ENCODE measurements at regions not wholly inside any gene's neighbourhood (a gene's known extent, or its start where the extent isn't known, plus 50 kb on each side); places are given as distances from the start of the nearest gene placed in this dataset.
"Not testable (repeated sequence)": the region's sequence is repeated elsewhere in the genome, so short reads cannot be mapped to it uniquely, and the experiment has no call there.

DNA sequence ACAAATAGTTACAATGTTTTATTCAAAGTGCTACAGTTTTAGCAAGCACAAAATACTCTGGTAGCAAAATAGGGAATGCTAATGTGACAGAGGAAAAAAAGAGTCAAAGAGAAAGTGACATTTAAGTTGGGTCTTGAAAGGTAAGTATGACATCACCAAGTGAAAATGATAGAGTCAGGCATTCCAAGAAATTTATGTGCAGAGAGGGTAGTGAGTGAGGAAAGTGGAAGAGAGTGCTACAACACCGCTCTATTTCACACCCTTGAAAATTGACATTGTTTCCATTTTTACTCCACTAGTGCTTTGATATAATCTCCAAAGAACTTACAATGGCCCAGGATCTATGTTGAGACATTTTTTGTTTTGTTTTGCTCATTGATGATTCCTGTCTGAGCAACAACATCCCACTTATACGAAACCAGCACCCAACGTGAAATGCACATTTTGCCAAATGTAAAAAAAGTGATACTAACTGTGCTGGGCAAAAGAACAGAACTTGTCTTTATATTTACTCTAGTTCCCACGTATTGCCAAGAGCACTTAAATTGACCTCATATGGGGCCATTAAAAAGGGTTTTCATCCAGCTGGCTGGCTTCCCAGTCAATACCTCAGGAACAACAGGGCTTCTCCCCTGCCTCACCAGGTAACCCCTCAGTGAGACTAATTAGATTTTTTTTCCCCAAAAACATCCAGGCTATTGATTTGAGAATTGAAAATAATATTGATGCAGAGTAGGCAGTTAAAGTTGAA is 206.3 kb upstream of the NR5A2 start:
- no peak for DNase-seq

DNA sequence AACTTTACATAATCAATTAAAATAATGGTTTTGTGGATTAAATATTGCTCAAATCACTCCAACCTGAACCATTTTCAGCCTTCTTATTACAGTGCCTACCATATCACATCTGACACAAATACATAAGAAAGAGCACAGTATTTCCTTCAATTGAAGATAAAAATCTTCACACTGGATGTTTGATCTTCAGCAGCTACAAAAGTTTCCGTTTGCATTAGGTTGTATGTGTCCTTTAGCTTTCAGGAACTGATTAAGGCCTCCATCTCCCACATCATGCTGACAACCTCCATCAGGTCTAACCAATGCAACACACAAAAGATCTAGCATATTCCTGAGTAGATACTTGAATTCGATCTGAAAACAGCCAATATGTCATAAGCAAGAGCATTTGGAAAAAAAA is 195.1 kb upstream of the NR5A2 start:
- no peak for DNase-seq

DNA sequence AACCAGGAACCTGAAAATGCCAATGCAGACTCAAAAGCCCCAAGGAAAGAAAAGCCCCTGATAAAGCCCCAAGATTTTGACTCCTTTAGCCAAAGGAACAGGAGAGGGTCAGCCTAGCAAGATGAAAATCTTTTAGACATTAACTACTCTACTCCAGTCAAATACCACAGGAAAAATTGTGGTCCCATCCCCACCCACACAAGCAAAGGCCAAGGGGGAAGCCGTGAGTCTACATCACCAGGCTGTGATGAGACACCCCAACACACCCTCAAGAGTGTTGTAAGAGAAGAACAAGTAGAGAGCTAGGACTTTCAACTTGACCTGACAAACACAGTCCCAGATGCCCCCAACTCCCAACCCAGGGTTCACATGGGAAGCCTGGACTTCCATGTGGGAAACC is 192.8 kb upstream of the NR5A2 start:
- DNase-seq, result no peak

DNA sequence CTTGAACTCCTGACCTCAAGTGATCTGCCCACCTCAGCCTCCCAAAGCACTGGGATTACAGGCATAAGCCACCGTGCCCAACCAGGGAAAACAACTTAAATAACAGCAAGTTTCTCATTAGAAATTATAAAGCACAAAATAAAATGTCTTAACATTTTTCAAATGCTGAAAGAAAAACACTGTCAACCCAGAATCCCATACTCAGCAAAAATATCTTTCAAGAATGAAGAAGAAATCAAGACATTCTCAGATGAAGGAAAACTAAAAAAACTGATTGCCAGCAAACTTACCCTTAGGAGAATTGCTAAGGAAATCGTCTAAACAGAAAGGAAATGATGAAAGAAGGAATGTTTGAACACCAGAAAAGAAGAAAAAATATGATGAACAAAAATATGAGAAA is 191.1 kb upstream of the NR5A2 start:
- DNase-seq, result no peak

DNA sequence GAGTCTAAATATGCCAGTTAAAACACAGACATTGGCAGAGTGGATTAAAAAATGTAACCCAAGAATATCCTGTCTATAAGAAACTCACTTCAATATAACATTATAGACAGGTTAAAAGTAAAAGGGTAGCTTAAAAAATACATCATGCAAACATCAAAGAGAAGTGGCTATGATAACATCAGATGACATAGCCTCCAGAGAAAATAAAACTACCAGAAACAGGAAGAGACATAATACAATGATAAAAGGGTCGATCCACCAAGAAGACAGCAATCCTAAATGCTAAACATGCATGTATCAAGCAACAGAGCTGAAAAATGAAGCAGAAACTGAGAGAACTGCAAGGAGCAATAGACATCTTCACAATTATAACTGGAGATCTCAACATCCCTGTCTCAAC is 190.2 kb upstream of the NR5A2 start:
- DNase-seq, result no peak

DNA sequence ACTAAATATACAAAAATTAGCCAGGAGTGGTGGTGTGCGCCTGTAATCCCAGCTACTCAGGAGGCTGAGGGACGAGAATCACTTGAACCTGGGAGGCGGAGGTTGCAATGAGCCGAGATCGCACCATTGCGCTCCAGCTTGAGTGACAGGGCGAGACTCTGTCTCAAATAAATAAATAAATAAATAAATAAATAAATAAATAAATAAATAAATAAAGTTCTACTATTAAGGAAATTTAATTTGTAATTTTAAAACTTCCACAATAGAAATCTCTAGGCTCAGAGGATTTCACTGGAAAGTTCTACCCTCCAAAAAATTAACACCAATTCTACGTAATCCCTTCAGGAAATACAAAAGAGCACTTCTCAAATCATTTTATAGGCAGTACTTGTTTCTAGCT is 187.9 kb upstream of the NR5A2 start:
- DNase-seq, result not testable (repeated sequence)

DNA sequence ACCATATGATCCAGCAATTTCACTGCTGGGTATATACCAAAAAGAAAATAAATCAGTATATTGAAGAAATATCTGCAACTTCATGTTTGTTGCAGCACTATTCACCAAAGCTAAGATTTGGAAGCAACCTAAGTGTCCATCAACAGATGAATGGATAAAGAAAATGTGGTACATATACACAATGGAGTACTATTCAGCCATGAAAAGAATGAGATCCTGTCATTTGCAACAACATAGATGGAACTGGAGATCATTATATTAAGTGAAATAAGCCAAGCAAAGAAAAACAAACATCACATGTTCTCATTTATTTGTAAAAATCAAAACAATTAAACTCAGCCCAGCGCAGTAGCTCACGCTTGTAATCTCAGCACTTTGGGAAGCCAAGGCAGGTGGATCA is 184.4 kb upstream of the NR5A2 start:
- DNase-seq, result not testable (repeated sequence)

DNA sequence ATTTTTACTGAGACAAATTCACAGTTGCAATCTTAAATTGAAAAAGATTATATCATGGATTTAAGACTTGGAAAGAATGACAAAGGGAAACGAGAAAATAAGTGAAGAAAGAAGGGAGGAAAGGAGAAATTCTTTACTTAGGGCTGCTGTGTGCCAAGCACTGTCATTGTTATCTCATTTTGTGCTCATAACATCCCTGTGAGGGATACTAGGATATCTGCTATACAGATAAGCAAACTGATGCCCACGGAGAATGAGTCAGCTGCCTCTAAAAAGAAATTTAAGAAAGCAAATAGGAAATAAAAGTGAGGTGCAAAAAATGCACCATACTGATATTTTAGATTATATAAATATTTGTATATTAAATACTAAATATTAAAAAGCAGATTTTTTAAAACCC is 183.6 kb upstream of the NR5A2 start:
- no peak for DNase-seq

DNA sequence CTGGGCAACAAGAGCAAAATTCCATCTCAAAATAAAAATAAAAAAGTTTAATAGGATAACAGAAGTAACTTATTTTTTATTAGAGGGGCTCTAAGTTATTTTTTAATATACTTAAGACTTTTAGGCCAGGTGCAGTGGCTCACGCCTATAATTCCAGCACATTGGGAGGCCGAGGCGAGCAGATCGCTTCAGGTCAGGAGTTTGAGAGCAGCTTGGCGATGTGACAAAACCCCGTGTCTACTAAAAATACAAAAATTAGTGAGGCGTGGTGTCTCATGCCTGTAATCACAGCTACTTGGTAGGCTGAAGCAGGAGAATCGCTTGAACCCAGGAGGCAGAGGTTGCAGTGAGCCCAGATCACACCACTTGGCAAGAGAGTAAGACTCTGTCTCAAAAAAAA is 180.5 kb upstream of the NR5A2 start:
- no peak for DNase-seq

DNA sequence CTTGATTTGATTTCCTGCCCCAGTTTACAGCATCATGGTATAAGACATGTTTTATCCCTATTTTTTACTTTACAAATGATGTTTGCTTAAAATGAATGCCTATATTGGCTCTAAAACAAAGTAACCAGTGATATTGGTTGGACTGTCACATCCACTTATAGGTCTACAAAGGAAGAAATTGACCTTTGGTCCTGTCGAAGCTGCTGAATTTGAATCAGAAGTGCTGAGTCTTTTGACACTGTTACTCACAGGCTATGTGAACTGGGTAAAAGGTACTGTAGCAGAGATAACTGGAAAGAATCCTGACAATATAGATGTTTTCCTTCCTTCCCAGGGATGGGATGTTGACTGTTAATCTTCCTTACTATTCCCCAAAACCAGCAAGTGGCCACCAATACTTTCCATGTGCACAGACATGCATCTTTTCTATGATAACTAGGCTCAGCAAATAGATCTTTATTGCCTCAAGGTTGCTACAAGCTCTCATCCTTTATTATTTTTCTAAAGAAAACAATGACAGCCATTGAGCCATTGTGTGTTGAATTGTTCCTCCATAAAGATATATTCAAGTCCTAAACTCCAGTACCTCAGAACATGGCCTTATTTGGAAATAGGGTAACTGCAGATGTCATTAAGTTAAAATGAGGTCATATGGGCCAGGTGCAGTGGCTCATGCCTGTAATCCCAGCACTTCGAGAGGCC is 175.9 kb upstream of the NR5A2 start:
- no peak for DNase-seq

DNA sequence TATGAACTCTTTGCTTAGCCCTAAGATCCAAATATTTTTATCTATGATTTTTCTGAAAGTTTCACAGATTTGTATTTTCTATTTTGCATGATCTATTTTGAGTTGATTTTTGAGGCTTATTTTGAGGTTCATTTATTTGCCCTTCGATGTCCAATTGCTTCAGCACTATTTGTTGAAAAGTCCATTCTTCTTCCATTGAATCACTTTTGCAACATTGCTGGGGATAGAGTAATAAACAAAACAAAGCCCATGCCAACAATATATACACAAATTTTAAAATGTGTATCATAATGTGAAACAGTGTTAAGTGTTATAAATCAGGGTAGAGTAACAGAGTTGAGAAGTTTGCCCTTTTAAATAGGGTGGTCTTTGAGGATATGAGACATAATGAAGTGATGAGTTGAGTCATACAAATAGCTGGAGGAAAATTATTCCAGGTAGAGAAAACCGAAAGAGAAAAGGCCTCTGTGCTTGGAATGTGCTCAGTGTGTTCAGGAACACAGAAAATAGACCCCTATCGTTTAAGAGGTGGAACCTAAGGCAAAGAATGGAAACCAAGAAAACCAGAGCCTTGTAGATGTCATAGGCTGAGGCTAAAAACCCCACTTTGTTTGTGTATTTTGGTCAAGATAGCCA is 172.7 kb upstream of the NR5A2 start:
- no peak for DNase-seq

DNA sequence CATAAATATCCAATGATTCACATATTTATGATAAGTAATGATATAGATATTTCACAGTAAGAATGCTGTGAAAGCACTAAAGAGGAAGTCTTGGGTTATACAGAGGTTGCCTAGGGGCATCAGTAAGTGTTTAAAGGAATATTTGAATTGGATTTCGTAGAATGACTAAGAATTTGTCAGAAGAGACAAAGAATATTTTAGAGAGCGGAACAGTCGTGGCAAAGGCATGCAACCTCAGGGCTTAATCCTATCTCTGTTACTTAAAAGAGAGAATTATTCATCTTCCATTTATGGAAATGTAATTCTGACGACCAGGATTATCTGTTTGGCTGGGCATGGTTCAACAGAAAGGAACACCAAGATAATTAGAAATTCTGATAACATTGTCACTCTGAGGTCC is 171.9 kb upstream of the NR5A2 start:
- no peak for DNase-seq

DNA sequence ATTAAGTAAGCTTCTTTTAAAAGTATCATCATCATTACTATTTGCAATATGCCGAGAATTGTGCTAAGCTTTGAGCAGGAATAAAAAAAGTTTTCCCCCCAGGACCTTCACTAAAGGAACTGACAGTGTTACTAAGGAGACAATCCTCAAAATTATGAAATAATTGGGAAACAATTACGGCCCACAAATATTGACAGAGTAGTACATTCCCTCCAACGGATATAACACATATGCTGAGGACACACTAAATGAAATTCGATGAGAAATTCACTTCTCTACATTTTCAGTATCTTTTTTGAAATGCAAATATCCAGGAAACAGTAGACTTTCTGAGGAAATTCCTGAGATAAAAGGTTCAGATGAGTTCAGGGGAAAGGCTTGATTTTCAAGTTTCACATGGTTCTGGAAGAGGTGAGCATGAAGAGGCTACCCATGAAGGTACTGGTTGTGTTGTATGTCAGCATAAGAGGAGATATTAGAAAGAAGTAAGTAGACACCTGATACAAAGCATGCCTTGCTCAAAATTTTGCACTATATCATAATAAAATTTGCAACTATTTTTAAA is 171.2 kb upstream of the NR5A2 start:
- no peak for DNase-seq

DNA sequence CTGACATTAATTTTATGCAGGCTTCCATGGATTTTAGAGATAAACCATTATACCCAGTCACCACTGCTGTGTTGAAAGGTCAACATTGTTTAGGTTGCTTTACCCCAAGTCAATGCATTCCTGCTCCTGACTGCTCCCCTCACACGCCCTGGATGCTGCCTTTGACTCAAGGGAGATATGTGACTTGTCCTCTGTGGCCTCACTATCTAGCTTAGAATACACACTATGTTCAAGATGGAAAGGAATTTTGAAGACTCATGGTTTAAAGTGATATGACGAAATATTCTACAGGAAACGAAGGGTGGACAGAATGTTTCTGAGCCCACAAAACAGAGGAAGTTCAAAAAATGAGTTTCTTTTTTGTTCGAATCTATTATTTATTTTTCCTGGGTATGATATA is 170.4 kb upstream of the NR5A2 start:
- DNase-seq, result no peak

DNA sequence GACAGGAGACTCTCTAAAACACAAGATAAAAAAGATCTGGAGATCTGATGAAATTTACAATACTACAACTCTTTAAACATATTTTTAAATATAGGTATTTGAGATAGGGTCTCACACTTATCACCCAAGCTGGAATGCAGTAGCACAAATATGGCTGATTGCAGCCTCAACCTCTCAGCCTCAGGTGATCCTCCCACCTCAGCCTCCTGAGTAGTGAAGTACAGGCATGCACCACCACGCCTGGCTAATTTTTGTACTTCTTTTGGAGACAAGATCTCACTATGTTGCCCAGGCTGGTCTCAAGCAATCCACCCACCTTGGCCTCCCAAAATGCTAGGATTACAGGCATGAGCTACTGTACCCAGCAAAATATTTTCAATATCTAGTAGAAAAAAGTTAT is 170.0 kb upstream of the NR5A2 start:
- DNase-seq, result no peak

DNA sequence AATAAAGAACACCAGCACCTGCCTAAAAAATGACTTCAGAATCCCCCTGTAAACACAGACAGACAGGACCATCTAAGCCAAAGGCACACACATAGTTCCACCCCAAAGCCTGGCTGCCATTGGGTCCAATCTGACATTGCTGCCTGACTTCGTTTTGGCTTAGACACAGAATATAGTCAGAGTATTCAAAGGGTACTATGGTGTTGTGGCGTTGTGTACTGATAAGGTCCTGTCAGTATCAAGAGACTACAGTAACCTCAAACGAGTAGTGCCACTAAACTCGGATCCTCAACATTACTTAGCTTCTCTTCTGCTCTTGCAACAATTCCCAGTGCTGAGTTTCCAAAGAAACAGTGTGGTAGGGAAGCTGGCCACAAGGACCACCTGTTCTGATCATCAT is 169.3 kb upstream of the NR5A2 start:
- no peak for DNase-seq

DNA sequence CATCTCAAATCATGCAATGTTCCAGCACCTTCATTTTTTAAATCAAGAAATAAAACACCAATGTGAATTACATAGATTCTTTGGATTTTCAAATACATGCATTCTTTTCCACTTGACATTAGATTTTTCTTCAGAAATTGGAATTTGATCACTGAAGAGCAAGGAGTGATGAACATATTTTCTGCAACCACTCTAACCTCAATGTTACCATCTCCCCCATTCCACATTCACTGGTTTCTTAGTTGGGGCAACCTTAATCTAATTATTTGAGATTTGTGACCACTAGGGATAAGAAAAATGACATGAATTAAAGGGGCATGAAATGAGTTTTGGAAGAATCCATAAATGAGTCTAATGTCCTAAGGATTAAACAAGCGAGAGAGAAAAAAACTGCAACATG is 168.7 kb upstream of the NR5A2 start:
- DNase-seq, result no peak

DNA sequence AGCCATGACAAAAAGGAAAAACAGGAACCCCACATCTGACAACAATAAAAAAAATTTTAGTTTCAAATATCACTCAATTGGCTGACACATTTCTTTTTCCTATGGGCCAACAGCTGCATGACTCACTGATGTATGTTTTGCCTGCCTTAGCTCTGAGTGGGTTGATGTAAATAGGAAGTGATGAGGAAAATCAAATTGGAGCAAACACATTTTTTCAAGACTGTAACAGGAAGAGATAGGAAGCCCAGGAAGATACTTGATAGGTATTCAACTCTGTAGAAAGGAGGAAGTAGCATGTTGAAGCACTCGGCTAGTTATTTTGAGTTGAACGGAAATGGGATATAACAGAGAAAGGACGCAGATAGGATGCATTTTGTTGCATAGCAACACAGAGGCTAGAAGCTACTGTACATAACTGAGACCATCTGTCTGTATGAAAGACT is 168.0 kb upstream of the NR5A2 start:
- DNase-seq, result no peak

DNA sequence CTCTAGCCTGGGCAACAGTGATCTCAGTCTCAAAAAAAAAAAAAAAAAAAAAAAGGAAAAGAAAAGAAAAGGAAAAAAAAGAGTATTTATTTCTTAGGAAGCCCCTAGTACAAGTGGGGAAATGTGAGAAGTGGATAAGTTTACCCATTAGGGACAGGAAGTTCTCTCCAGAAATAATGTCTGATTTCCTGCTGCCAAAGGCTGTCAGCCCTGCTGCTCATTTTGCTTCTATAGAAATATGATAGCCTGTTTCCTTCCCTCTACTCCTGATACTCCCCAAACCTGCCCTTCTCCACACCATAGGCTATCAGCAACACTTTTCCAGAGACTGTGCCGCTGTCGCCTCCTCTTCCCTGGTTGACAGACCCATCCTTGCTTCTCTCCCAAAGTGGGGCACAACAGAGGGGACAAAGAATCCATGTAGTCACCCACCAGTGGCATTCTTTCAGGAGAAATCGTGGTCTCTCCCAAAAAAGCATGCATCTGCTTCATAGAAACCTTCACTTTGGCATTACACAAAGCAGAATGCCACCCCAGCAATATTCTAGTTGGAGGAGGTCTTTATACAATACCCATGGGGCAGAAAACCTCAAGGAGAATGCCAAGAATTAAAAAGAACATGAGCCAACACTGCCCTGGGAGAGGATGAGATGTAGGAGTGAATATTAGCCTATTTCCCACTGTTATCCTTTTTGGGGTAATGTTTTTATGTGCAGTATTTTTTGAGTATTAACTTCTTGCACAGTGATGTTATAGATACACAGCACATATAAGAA is 166.3 kb upstream of the NR5A2 start:
- no peak for DNase-seq

DNA sequence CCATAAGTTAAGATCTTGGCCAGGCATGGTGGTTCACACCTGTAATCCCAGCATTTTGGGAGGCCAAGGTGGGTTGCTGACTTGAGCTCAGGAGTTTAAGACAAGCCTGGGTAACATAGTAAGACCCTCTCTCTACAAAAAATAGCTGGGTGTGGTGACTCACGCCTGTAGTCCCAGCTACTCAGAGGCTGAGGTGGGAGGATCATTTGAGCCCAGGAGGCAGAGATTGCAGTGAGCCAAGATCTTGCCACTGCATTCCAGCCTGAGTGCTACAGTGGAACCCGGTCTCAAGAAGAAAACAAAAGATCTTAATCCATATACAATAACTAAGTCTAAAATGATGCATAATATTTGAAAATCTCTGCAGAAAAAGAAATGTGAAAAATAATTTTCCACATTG is 165.5 kb upstream of the NR5A2 start:
- no peak for DNase-seq

DNA sequence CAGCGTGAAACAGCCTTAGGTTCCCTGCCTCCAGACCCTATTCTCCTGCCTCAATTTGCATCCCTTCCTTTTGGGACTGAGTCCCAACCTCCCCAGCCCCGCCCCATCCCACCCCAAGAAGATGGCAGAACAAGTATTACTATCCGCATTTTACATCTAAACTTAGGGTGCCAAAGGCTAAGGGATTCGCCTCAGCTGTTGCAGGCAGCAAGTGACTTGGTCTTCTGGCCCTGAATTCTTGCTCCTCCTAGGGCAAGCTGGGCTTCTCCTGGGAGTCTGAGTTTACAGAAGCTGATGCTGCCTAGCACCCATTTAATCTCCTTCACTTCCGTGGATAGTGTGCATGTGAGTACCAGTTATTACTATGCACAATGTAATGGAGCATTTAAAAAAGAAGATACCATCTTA is 161.3 kb upstream of the NR5A2 start:
- no peak for DNase-seq

DNA sequence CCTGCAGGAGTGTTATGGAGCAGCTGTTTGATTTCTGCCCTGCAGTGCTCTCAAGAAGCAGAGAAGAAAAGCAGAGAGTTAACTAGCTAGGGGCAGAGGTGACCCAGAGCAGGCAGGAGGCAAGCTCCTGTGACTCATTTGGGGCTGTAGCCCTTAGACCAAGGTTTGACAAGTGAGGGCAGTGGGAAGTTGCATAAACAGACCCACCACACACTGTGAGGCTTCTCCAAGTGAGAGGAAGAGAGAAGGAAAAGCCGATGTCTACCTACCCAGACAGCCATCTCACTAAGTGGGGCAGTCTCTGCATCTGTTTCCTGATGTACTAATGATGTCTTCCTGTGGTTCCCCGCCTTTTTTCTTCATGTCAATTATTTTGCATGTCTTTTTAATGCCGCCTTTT is 159.9 kb upstream of the NR5A2 start:
- DNase-seq, result no peak

Data from nucleus accumbens (tissue), 56 donors.